ENCODE measurements at regions not wholly inside any gene's neighbourhood (a gene's known extent, or its start where the extent isn't known, plus 50 kb on each side); places are given as distances from the start of the nearest gene placed in this dataset.
"Not testable (repeated sequence)": the region's sequence is repeated elsewhere in the genome, so short reads cannot be mapped to it uniquely, and the experiment has no call there.

DNA sequence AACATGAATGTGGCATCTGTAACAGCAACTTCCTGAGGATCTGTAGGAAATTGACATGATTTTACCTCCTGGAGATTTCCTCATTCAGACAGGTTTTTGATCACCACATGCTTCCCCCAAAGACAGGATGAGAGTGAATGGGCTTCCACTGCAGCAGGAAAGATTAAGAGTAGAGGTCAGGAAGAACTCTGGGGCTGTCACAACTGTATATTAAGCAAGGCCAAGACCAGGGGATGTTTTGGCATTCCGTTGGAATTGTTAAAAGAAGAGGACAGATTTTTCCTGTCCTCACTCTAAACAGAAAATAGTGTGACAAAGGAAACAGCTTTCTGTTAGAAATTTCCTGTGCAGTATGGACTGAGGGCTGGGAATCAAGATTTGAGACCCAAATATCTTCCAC is 363.1 kb upstream of the FRG2C start:
- H3K4me3 ChIP-seq, H3K27ac ChIP-seq: not testable (repeated sequence)

DNA sequence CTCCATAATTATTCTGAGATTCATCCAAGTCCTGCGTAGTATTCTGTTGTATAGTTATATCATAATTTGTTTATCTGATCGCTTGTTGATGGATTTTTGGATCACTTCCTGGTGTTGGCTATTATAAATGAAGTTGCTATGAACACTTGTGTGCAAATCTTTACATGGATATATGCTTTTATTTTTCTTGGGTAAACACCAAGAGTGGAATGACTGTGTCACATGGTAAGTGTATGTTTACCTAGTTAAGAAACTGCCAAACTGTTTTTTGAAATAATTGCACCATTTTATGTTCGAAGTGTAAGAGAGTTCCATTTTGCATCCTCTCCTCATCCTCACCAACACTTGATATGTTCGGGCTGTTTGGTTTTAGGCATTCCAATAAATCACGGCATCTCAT is 360.4 kb upstream of the FRG2C start:
- H3K4me3 ChIP-seq = no peak overlapping the region
- no peak overlapping the region for H3K27ac ChIP-seq

DNA sequence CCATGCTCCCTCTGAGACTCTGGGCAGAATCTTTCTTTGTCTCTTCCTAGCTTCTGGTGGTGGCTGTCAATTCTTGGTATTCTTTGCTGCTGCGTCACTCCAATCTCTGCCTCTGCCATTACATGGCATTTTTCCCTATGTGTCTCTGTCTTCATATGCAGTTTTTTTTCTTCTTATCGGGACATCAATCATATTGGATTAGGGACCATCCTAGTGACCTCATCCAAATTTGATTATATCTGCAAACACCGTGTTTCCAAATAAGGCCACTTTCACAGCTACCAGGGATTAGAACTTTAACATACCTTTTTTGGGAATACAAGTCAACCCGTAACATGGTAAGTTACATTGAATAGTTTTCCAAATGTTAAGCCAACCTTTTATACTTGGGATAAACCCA is 358.2 kb upstream of the FRG2C start:
- no peak overlapping the region for H3K4me3 ChIP-seq
- no peak overlapping the region for H3K27ac ChIP-seq

DNA sequence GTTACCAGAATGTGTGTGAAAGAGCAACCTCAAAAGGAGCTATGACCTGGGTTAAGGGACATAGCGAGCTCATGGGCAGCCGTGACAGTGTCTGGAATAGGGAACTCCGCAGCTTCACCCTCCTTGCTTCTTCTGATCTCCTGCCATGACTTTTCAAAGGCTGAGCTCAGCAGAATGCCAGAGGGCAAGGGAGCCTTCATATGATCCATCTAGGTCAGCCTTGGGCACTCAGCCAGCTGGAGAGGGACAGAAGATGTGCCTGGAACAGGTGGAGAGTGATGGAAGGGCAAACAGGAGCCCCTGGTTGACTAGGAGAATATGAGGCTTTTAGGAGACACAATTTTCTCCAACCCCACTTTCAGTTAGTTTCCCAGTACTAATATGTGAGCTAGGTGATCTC is 352.8 kb upstream of the FRG2C start:
- not testable (repeated sequence) for H3K4me3 ChIP-seq, H3K27ac ChIP-seq

DNA sequence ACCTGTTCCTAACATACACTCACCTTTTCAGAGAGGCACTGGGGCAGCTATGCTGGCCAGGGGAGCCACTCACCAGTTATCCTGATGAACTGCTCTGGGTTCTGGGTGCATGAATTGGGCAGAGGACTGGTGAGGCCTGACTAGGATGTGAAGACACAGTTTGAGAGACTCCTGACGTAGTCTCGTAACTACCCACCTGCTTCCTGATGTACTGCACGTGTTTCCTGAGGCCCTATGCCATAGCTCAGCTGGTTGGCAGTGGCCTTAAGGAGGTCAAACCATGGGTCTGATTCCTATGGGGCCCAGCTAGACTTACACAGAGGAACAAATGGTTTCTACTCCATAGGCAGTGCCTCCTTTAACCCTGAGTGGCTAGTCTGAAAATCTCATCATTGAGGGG is 351.7 kb upstream of the FRG2C start:
- not testable (repeated sequence) for H3K27ac ChIP-seq

DNA sequence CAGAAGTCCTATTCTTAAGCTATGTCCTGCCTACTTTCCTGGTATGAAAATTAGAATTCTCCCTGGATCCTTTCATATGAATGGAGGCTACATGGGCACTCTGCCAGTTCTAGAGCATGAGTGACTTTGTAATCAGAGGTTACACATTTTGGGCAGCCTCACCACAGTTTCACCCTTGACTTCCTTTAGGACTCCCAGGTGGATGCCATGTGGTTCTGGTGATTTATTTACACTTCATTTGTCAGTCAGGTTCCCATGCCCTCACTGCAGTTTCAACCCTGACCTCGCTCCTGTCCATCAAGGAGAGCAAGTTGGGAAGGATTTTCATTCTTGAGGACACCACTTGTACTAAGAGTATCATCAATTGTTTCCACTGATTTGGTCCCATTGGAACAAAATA is 344.4 kb upstream of the FRG2C start:
- H3K4me3 ChIP-seq, H3K27ac ChIP-seq: not testable (repeated sequence)

More for the DNA sequence above, 351.7 kb upstream of the FRG2C start:
- H3K4me3 ChIP-seq = not testable (repeated sequence)

DNA sequence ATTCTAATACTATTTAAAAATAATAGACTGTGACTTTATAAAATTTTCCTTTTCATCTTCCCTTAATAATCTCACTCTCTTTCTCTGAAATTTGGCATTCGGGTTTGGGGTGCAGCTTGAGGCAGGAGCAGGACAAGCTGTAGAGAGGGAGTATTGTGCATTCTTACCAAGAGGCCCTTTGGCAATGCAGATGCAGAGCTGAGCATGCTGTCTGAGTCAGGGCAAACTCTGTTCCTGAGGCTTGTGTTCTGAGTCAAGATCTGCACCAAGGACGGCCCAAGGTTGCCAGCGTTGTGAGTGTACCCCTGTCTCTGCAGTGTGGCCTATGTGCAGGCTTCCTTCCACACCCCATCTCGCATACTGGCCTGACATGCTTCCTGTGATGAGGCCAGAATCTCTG is 343.8 kb upstream of the FRG2C start:
- no peak overlapping the region for H3K4me3 ChIP-seq

DNA sequence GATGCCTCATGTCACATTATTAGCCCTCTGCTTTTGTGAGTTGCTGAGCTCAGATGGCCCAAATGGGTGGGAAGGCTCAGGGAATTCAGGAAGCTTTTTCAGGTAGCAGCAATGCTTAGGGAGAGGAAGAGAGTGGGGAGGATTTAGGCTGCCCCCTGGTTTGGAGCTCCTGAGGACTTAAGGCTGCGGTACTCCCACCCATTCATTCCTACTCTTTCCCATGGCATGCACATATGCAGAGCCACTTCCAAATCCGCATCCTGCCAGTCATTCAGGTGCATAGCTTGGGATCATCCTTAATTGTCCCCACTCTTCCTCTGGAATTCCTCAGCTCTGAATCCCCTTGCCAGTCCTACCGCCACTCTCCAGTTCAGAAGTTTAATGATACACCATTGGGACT is 343.1 kb upstream of the FRG2C start:
- no peak overlapping the region for H3K4me3 ChIP-seq
- no peak overlapping the region for H3K27ac ChIP-seq

More for the DNA sequence above, 343.8 kb upstream of the FRG2C start:
- H3K27ac ChIP-seq = no peak overlapping the region

DNA sequence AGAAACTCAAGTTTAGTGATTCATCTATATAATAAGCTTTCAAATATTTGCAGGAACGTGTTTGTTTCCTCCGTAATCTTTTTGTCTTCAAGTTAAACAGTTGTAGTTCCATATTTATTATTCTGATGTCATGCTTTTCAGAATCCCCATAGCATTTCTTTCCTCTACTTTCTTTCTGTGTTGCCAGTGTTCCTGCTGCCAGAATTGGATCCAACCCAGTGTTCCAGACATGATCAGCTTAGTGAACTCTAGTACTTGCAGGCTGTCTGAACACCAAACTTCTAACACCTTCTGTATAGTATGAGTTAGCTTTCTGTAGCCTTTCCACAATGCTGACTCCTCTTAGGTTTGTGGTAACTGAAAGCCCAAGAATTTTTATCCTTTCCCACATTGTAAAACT is 340.2 kb upstream of the FRG2C start:
- not testable (repeated sequence) for H3K4me3 ChIP-seq, H3K27ac ChIP-seq

DNA sequence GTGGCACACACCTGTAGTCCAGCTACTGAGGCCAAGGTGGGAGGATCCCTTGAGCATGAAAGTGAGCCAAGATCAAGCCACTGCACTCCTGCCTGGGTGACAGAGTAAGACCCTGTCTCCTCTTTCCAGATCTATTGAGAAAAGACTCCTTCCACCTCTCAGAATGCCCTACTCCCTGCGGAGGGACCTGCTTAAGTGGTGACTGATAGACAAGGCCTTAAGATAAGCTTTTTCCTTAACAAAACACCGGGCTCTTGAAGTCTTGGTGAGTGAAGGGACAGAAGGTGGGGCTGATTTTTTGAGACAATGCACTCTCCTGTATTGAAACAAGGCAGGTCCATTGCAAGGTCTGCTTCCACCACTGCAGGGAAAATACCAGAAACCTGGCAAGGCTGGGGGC is 338.4 kb upstream of the FRG2C start:
- Histone ChIP-seq H3K27ac (no peak overlapping the region), H3K4me3 (no peak overlapping the region)

DNA sequence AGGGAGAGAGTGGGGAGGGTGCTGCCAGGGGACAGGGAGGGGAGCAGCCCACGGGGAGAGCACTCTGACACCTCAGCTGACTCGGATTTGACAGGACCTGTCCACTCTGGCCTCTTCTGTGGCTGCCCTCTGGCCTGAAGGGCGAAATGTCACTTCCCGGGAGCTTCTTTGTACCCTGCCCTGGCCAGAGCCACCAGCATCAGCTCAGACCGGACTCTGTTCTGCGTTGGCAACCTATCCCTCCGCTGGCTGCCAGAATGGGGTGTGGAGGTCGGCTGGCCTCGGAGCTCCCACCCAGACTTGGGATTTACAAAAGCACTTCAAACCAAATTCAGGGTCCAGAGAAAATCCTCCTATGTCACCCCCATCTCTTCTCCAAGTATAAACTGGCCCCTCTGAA is 336.7 kb upstream of the FRG2C start:
- no peak overlapping the region for H3K4me3 ChIP-seq

DNA sequence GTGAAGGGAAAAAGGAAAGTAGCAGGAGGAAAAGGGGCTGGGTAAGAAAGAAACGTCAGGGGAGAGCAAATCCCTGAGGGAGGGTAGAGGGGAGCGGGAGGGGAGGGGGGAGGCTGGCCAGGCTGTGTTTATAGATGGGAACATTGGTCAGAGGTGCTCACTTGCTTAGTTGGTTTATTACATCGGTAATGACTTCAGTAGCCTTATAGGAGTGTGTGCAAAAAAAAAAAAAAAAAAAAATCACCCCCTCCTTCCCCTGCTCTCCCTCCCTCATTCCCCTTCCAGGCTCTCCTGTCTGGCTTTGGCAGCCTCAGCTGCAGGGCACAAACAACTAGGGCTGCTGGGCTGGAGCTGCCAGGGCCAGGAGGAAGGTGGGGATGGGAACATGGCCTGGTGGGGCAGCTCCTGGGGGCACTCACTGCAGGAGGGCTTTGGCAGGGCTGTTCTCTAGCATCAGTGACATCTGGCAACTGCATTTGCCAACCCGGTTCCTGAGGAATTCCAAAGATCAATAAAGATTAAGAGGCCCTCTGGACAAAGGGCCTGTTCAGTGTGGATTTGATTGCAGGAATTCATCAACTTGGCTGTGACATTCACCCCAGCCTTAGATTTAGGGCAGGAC is 334.5 kb upstream of the FRG2C start:
- no peak overlapping the region for H3K4me3 ChIP-seq
- no peak overlapping the region for H3K27ac ChIP-seq

More for the DNA sequence above, 336.7 kb upstream of the FRG2C start:
- H3K27ac ChIP-seq = no peak overlapping the region

DNA sequence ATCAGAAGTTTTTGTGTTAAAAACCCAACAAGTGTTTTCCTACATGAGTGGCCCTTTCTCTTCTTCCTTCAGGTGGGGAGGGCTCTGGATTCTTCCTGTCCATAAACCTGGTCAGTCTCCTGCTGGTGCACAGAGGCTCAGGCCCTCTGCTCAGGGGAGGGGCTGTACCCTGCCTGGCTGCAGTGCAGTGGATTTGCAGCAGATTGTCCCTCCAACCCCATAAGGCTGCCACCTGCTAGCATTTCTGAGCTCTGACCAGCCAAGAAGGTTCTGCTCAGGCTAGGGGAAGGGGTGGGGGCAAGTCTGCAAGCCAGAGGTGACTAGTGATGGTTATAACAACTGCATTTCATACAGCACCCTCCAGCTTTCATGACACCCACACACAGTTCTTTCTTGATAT is 333.7 kb upstream of the FRG2C start:
- H3K4me3 ChIP-seq, H3K27ac ChIP-seq: not testable (repeated sequence)

DNA sequence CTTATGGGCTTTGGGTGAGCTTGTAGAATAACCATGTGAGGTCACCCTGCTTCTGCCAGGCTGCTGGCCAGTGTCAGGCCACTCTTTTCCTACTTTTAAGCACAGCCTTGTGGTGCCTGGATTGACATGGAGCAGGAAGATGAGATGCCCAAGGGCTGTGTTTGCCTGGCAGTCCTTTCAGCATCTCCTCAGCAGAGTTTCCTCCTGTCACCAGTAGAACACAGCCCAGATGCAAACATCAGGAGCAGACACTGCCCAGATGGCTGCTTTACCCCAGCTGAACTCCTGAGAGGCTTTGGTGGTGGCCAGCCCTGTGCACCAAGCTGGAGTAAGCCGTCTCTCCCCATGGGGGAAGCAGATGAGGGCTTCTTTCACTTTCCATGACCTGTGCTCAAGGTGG is 332.0 kb upstream of the FRG2C start:
- not testable (repeated sequence) for H3K27ac ChIP-seq, H3K4me3 ChIP-seq

DNA sequence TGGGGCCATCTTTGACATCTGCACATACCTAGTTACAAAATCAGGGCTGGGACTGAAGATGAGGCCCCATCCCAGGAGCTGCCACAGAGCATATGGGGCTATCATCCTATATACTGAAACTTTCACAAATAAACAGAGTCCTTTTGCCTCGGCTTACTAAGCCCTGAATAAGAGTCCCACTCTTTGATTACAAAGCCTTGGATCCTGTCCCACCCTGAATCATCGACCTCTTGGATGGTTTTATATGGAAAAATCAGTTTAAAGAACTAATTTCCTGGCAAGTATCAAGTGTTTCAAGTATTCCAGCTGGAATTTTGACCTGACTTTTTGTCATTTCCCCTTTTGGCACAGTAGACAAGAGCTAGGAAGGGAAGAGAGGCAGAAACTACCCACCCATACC is 331.3 kb upstream of the FRG2C start:
- Histone ChIP-seq H3K4me3 (no peak overlapping the region), H3K27ac (no peak overlapping the region)

DNA sequence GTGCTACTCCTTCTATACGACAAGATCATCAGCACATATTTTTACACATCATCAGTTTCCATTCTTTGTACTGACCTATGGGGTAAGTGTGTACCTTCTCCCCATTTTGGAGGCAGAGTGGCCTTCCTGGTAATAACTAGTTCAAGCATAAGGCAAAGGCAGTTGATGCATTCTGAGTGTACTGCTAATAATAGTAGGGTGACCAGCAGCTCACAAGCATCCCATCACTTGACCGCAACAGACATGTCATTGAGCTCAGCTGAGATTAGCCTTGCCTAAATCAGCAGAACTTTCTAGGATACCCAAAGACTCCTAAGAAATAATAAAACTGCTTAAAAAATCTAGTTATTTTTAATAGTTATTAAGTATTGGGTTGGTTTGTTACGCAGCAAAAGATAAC is 329.8 kb upstream of the FRG2C start:
- H3K4me3 ChIP-seq = no peak overlapping the region
- no peak overlapping the region for H3K27ac ChIP-seq

DNA sequence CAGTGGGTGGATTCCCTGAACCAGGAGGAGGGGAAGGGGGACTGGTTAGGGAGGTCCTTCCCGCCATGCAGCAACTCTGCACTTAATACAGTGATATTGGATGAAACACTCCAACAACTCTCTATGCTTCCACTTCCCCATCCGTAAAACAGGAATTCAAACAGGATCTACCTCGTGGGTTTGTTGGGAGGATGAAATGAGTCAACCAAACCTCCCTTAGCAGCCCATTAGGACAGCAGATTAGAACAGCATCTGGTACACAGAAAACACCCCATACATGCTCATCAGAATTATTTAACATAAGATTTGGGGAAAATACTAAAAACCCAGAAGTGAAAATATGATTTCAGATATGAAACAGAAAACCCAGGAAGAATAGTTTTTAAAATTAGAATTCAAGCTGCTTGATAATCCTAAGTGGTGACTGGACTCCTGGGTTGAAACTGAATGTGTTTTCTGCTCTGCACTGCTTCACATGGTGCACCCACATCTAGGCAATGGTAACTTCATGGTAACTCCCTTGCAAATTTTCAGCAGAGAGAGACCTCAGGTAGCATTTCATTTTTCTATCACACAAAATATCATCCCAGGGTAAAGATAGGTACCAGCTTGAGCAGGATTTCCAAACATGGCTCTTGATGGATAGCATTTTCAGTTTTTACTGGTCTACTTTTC is 326.8 kb upstream of the FRG2C start:
- no peak overlapping the region for H3K27ac ChIP-seq

DNA sequence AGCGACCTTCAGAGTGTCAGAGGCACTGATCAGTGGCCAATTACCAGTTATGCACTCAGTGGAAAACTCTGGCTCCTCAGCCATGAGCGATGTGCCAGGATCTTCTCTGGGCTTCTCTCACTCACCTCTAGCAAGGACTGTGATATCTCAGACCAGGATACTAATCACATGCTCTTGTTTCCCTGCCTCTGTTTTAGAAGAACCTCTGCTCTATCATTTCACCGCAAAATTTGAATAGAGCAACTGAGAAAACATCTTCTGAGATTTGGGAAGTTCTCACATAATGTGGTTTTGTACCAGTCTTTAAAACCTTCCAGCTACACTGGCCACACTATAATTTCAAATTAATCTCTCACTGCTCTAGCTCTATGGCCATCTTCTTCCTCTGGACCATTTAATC is 325.8 kb upstream of the FRG2C start:
- H3K4me3 ChIP-seq = no peak overlapping the region
- no peak overlapping the region for H3K27ac ChIP-seq

More for the DNA sequence above, 326.8 kb upstream of the FRG2C start:
- no peak overlapping the region for H3K4me3 ChIP-seq

DNA sequence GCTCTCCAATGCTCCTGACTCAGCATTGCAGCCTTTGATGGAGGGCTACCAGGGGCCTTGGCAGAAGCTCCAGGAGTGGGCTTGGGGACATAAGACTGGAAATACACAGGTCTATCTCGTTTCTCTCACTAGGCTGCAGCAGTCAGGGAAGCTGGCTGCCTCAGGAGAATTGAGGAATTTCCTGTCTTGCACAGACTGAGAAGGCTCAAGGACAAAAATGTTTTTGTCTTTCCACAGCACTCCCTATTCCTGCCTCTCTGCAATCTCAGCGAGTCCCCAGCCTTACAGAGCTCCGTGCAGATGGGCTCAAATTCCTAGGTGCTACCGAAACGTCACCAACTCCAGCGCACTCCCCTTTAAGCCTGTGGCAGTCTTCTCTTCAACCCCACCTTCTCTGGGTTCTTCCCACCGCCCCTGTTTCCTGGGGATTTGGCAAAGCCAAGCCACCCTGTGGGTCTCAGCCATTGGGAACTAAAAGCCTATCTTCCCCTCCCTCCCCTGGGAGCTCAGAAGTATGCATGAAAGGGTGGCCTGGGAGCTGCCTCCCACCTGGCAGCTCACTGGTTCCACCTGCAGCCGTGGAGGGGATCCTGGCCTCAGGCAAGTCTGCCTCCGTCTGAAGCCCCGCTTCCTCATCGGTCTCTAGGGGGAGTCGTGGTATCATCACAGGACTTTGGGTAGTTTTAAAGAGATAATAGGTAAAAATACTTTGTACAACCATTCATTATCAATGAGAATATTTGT is 322.6 kb upstream of the FRG2C start:
- no peak overlapping the region for H3K27ac ChIP-seq

DNA sequence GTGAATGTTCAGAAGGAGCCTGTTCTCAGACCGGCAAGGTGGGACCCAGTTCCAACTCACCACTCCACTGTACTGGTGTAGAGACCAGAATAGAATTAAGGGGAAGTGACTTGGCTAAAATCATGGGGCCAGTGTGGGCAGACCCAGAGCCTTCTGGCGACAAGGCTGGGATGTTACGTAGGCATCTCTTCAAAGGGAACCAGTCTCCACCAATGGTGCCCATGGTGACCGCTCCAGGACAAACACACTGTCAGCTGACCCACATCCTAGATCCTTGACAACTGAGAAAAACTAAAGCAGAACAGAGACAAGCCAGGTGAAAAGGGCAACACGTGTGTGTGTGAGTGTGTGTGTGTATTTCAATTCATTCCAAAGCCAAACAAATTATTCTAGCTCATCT is 321.7 kb upstream of the FRG2C start:
- no peak overlapping the region for H3K27ac ChIP-seq
- no peak overlapping the region for H3K4me3 ChIP-seq

More for the DNA sequence above, 322.6 kb upstream of the FRG2C start:
- H3K4me3 ChIP-seq = no peak overlapping the region

DNA sequence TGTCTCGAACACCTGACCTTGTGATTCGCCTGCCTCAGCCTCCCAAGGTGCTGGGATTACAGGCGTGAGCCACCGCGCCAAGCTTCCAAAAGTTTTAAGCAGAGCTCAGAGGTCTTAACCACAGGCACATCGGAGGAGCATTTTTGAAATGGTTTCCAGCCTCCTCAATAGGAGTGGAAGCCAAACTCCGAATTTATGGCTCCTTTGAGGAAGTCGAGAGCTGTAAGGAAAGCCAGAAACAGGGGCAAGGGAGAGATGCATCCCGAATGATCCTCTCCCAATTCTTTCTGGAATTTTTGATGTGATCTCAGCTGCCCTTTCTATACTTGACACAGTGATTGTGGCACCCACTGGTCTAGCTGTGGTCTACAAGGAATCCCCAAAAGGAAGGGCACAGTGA is 313.6 kb upstream of the FRG2C start:
- H3K4me3 ChIP-seq = not testable (repeated sequence)

More for the DNA sequence above, 313.6 kb upstream of the FRG2C start:
- not testable (repeated sequence) for H3K27ac ChIP-seq
